ENCODE measurements at regions not wholly inside any gene's neighbourhood (a gene's known extent, or its start where the extent isn't known, plus 50 kb on each side); places are given as distances from the start of the nearest gene placed in this dataset.

DNA sequence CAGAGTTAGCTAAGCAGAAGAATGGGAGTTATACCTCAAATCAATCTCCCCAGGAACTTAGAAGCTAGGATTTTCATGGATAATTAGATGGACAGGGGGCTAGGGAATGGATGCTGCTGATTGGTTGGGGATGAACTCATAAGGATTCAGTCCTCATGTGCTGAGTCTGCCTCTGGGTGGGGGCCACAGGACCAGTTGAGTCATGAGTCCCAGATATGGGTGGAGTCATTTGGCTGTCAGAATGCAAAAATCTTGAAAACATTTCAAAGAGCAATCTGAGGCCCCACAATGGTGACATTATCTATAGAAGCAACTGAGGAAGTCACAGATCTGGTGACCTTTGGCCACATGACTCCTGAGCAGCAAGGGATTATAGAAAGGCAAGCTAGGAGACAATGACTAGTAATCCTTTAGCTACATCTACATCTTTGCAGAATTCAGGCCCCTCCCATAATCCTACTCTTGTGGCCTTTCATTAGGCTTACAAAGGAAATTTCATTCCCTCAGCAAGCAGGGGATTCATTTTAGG, 82.6 kb upstream of the CCL2 start:
- H3K9me3 ChIP-seq: no peaks in the 10 kb centered on the region
- TF ChIP-seq CTCF (IDR thresholded peaks at IDR 0.05) (no peak), POLR2A (IDR thresholded peaks at IDR 0.05) (no peak)
- no peaks in the 10 kb centered on the region for H3K27me3 ChIP-seq
- H3K4me1 ChIP-seq: no peaks in the 10 kb centered on the region
- no peaks in the 10 kb centered on the region for H3K36me3 ChIP-seq
- no peak for DNase-seq
- H3K27ac ChIP-seq: no peak overlapping the region
- H3K4me3 ChIP-seq: no peak overlapping the region

DNA sequence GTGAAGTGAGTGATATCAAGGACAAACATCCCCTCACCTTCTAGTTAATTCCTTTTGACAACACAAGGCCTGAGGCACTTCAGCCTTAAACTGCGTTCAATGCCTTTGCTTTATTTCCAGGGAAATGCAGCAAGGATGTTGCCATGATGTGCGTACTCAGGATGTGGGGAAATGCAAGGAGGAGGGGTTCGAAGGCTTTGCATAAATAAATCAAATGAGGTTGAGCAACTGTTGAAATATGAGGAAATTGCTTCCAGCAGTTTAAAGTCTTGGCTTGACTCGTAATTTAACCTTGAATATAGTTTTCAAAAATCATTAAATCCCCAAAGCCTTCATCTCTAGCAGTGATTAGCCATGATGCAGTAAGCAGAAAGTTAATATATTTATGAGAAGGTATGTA, 81.8 kb upstream of the CCL2 start:
- H3K27ac ChIP-seq: no peak overlapping the region
- H3K9me3 ChIP-seq: no peaks in the 10 kb centered on the region
- no peaks in the 10 kb centered on the region for H3K4me1 ChIP-seq
- no peaks in the 10 kb centered on the region for H3K36me3 ChIP-seq
- no peaks in the 10 kb centered on the region for H3K27me3 ChIP-seq
- no peak for DNase-seq
- TF ChIP-seq CTCF (IDR thresholded peaks at IDR 0.05) (no peak), POLR2A (IDR thresholded peaks at IDR 0.05) (no peak)
- no peak overlapping the region for H3K4me3 ChIP-seq

- no peak overlapping the region for H3K4me3 ChIP-seq
- DNase-seq: no peak
Observed at GRCh38 chr17:34174496-34174895, 80.6 kb upstream of the CCL2 start.

DNA sequence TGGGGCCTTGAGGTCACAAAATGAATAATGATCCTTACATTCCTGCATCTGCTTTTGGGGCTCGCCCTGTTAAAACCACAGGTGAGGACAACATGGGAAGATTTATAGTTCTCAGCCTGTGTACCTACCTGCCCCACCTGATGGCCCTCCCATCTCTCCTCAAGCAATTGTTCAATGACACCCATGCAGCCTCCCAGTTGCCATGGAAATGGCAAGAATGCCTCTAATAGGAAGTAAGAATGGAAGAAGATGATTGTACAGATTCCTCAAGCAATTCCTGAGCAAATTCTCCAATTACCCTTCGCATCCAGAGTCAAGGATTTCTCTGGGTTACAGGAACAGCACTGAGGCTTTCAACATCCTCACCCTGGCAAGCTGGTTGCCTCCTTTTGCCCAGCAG, 78.6 kb upstream of the CCL2 start:
- no peak for DNase-seq
- Histone ChIP-seq H3K36me3 (no peaks in the 10 kb centered on the region), H3K4me3 (no peak overlapping the region), H3K27me3 (no peaks in the 10 kb centered on the region), H3K27ac (no peak overlapping the region), H3K4me1 (no peaks in the 10 kb centered on the region), H3K9me3 (no peaks in the 10 kb centered on the region)
- TF ChIP-seq CTCF (IDR thresholded peaks at IDR 0.05) (no peak), POLR2A (IDR thresholded peaks at IDR 0.05) (no peak)

More at GRCh38 chr17:34174496-34174895, 80.6 kb upstream of the CCL2 start:
- TF ChIP-seq CTCF (IDR thresholded peaks at IDR 0.05): no peak
- no peak for TF ChIP-seq POLR2A (IDR thresholded peaks at IDR 0.05)
- Histone ChIP-seq H3K36me3 (no peaks in the 10 kb centered on the region), H3K9me3 (no peaks in the 10 kb centered on the region), H3K4me1 (no peaks in the 10 kb centered on the region), H3K27ac (no peak overlapping the region), H3K27me3 (no peaks in the 10 kb centered on the region)

DNA sequence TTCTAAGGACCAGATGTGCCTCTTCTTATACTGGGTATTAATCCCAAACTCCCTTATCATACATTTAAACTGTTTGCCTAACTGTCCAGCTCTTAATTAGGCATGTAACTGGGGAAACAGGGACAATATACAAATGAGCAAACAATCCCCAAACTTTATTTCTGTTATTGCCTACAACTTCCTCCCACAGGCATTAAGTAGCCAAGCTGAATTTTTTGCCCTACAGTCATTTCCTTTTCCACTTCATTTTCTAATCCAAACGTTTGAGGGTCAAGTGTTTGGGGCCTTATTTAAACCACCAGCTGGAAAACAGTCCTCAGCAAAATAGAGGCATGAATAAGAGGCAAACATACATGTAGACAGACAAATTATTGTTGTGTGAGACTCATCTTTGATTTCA, 77.4 kb upstream of the CCL2 start:
- H3K27me3 ChIP-seq: no peaks in the 10 kb centered on the region
- H3K4me1 ChIP-seq: no peaks in the 10 kb centered on the region
- no peak for TF ChIP-seq POLR2A (IDR thresholded peaks at IDR 0.05)
- TF ChIP-seq CTCF (IDR thresholded peaks at IDR 0.05): no peak
- peak overlapping the region in 2 of 4 donors; percentile 49 to 67 for H3K27ac ChIP-seq
- no peak overlapping the region for H3K4me3 ChIP-seq
- no peaks in the 10 kb centered on the region for H3K9me3 ChIP-seq
- DNase-seq: no peak
- H3K36me3 ChIP-seq: no peaks in the 10 kb centered on the region

- Histone ChIP-seq H3K9me3 (no peaks in the 10 kb centered on the region), H3K27ac (peak overlapping the region in 2 of 4 donors; percentile 43 to 49), H3K27me3 (no peaks in the 10 kb centered on the region), H3K36me3 (no peaks in the 10 kb centered on the region), H3K4me1 (no peaks in the 10 kb centered on the region), H3K4me3 (no peak overlapping the region)
- TF ChIP-seq CTCF (IDR thresholded peaks at IDR 0.05): no peak
- no peak for TF ChIP-seq POLR2A (IDR thresholded peaks at IDR 0.05)
- DNase-seq: no peak
Observed at GRCh38 chr17:34178092-34178491, 77.0 kb upstream of the CCL2 start.

Data from Peyer's patch (tissue), 4 donors.